ENCODE measurements at regions not wholly inside any gene's neighbourhood (a gene's known extent, or its start where the extent isn't known, plus 50 kb on each side); places are given as distances from the start of the nearest gene placed in this dataset.

DNA sequence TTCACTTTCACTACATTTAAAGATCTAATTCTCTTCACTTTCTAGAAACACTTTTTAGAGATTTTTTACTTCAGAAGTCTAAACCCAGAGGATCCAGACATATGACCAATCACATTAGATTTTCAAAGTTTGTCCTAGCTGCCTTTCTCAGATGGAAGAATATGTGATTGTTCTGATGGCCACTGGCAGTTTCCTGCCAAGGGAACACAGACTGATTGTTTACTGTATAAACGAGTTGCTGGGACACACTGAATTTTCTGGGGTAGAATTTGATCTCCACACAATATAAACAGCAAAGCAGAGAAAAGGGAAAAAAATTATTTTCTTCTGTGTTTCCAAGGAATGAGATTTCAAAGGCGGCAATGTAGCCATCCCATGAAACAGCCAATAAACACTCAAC lies 480.0 kb downstream of the TOX3 start:
- TF ChIP-seq, protein P1, sequence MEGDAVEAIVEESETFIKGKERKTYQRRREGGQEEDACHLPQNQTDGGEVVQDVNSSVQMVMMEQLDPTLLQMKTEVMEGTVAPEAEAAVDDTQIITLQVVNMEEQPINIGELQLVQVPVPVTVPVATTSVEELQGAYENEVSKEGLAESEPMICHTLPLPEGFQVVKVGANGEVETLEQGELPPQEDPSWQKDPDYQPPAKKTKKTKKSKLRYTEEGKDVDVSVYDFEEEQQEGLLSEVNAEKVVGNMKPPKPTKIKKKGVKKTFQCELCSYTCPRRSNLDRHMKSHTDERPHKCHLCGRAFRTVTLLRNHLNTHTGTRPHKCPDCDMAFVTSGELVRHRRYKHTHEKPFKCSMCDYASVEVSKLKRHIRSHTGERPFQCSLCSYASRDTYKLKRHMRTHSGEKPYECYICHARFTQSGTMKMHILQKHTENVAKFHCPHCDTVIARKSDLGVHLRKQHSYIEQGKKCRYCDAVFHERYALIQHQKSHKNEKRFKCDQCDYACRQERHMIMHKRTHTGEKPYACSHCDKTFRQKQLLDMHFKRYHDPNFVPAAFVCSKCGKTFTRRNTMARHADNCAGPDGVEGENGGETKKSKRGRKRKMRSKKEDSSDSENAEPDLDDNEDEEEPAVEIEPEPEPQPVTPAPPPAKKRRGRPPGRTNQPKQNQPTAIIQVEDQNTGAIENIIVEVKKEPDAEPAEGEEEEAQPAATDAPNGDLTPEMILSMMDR (IDR thresholded peaks at IDR 0.05; ENCODE audit: low read depth, low read length), result no peak
- no peak for TF ChIP-seq EZH2phosphoT487 (IDR thresholded peaks at IDR 0.05; ENCODE audit: low read depth)
